ENCODE measurements at regions not wholly inside any gene's neighbourhood (a gene's known extent, or its start where the extent isn't known, plus 50 kb on each side); places are given as distances from the start of the nearest gene placed in this dataset.

DNA sequence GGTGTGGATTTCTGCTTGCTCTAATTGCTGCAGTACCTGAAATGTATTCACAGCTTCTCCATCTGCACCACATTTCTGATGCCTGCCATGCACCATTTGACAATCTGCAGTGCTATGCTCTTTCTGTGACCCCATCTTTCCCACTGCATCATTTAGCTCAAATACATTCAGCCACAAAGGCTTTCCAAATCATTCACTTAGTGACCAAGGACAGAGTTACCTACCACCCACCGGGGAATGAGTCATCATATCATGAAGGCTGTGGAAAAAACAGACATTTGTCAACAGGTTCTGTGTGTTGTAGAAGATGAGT, 465.5 kb upstream of the ATP2B1 start:
- Histone ChIP-seq H3K36me3 (ENCODE audit: control insufficient read depth, insufficient read depth, low read length) (no peaks in the 10 kb centered on the region), H3K4me3 (ENCODE audit: low read depth, low read length) (no peak overlapping the region), H3K27me3 (ENCODE audit: control insufficient read depth, insufficient read depth, low read length) (no peaks in the 10 kb centered on the region; the same call in 1 of the 2 replicates)
- ChIA-PET CTCF (interaction anchor here (0.9 to 1.5 kb wide), 2 partner anchors 13 to 19 kb away, joined by 3 read pairs; no protein-coding TSS in a partner anchor), POLR2A (no interaction called here)
- TF ChIP-seq, protein P1, sequence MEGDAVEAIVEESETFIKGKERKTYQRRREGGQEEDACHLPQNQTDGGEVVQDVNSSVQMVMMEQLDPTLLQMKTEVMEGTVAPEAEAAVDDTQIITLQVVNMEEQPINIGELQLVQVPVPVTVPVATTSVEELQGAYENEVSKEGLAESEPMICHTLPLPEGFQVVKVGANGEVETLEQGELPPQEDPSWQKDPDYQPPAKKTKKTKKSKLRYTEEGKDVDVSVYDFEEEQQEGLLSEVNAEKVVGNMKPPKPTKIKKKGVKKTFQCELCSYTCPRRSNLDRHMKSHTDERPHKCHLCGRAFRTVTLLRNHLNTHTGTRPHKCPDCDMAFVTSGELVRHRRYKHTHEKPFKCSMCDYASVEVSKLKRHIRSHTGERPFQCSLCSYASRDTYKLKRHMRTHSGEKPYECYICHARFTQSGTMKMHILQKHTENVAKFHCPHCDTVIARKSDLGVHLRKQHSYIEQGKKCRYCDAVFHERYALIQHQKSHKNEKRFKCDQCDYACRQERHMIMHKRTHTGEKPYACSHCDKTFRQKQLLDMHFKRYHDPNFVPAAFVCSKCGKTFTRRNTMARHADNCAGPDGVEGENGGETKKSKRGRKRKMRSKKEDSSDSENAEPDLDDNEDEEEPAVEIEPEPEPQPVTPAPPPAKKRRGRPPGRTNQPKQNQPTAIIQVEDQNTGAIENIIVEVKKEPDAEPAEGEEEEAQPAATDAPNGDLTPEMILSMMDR (IDR thresholded peaks at IDR 0.05; ENCODE audit: insufficient read depth, low read depth, low read length), result no peak
- no peak for DNase-seq (ENCODE audit: low read depth)

DNA sequence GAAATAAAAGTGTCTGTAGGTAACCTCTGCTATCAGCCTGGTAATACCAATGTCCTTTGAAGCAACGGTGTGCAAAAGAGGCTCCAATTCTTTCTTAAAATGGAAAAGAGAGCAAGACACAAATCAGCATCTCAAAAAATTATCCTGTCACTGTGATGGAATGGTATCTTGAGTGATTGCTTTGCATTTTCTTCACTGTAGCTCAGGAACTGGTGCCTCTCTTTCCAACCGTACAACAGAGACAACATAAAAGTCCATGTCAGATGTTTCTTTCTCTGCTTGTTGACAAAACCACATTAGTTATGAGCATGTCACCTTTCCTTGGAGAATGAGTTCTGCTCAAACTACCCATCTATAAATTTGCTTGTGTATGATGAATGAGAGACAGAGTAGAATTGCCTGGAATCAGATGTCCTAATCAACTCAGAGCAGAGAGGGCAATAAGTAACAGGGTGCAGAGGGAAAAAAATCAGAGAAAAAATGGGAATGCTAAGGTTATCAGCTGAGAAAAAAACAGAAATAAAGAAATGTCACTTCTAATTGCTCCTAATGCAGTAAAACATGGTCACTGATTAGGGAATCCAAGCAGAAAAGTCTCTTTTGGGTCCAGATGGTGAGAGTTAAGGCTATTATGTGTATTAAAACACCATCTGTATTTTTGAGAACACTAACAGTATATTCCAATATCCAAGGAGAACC, 465.0 kb upstream of the ATP2B1 start:
- H3K4me3 ChIP-seq (ENCODE audit: low read depth, low read length), result no peak overlapping the region
- ChIA-PET POLR2A (no interaction called here), CTCF (no interaction called here)
- TF ChIP-seq, protein P1 (IDR thresholded peaks at IDR 0.05; ENCODE audit: insufficient read depth, low read depth, low read length), result no peak
- H3K36me3 ChIP-seq (ENCODE audit: control insufficient read depth, insufficient read depth, low read length), result no peaks in the 10 kb centered on the region
- no peak for DNase-seq (ENCODE audit: low read depth)
- no peaks in the 10 kb centered on the region; the same call in 1 of the 2 replicates for H3K27me3 ChIP-seq (ENCODE audit: control insufficient read depth, insufficient read depth, low read length)

DNA sequence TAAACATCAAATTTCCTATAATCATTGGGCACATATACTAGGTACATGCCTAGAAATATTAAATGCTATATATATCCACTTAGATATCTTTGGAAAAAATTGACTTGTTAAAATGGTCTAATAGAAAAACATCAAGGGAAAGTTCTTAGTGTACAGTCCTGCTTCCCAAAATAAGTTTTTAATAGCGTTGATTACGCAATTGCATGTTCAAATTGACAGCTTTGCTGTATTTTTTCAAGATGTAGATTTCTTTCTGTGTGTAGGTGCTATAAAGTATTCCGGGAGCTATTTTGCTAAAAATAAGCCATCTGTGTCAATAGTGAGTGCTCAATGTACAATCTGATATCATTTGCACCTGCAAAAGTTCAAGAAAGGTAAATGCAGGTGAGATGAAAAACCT, 463.9 kb upstream of the ATP2B1 start:
- ChIA-PET CTCF (no interaction called here), POLR2A (no interaction called here)

DNA sequence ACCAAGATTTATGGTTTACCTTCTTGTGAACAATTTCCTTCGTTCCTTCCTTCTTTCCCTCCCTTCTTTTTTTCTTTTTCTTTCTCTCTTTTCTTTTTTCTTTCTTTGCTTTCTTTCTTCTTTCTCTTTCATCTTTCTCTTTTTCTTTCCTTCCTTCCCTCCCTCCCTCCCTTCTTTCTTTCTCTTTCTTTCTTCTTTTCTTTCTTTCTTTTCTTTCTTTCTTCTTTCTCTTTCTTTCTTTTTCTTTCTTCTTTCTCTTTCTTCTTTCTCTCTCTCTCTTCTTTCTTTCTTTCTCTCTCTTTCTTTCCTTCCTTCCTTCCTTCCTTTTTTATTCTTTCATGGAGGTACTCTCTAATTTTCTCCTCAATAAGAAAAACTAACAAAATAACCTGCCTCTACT, 462.1 kb upstream of the ATP2B1 start:
- no peaks in the 10 kb centered on the region for H3K36me3 ChIP-seq (ENCODE audit: control insufficient read depth, insufficient read depth, low read length)
- CTCF ChIA-PET, result no interaction called here
- no peak overlapping the region for H3K4me3 ChIP-seq (ENCODE audit: low read depth, low read length)
- no peak for DNase-seq (ENCODE audit: low read depth)
- POLR2A ChIA-PET, result no interaction called here
- H3K27me3 ChIP-seq (ENCODE audit: control insufficient read depth, insufficient read depth, low read length), result no peaks in the 10 kb centered on the region; the same call in 1 of the 2 replicates
- TF ChIP-seq, protein P1 (IDR thresholded peaks at IDR 0.05; ENCODE audit: insufficient read depth, low read depth, low read length), result no peak

More for the DNA sequence above, 463.9 kb upstream of the ATP2B1 start:
- Histone ChIP-seq H3K4me3 (ENCODE audit: low read depth, low read length) (no peak overlapping the region), H3K27me3 (ENCODE audit: control insufficient read depth, insufficient read depth, low read length) (no peaks in the 10 kb centered on the region; the same call in 1 of the 2 replicates), H3K36me3 (ENCODE audit: control insufficient read depth, insufficient read depth, low read length) (no peaks in the 10 kb centered on the region)
- TF ChIP-seq, protein P1 (IDR thresholded peaks at IDR 0.05; ENCODE audit: insufficient read depth, low read depth, low read length), result no peak
- no peak for DNase-seq (ENCODE audit: low read depth)

DNA sequence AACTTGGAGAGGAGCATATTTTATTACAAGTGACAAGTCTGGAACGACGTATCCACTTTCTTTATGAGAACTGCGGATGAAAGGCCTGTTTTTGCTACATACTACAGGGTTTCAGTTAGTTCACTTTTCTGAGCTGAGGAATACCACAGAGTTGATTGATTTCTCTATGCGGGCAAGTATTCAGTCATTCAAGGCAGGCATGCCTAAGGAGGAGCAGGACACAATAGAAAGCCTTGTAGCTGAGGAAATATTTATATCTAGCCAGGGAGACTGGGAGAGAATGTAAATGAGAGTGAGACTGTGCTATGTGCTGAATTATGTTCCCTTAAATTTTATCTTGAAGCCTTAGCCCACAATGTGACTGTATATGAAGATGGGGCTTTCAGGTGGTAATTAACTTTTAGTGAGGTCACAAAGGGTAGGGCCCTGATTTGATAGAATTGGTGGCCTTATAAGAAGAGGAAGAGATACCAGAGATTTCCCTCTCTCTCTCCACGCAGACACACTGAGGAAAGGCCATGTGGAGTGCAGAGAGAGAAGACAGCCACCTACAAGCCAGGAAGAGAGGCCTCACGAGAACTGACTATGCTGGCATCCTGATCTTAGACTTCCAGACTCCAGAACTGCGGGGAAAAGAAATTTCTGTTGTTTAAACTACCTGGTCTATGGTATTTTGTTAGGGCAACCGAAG, 459.0 kb upstream of the ATP2B1 start:
- H3K36me3 ChIP-seq (ENCODE audit: control insufficient read depth, insufficient read depth, low read length), result no peaks in the 10 kb centered on the region
- TF ChIP-seq, protein P1 (IDR thresholded peaks at IDR 0.05; ENCODE audit: insufficient read depth, low read depth, low read length), result no peak
- no peak for DNase-seq (ENCODE audit: low read depth)
- no peak overlapping the region for H3K4me3 ChIP-seq (ENCODE audit: low read depth, low read length)
- POLR2A ChIA-PET, result no interaction called here
- CTCF ChIA-PET, result interaction anchor here (1.1 kb wide), 1 partner anchor 20 kb away, joined by 4 read pairs; no protein-coding TSS in a partner anchor
- no peaks in the 10 kb centered on the region; the same call in 1 of the 2 replicates for H3K27me3 ChIP-seq (ENCODE audit: control insufficient read depth, insufficient read depth, low read length)

All from BJ (cell line).